GM21526 (cell line): ENCODE measurements at regions not wholly inside any gene's neighbourhood (a gene's known extent, or its start where the extent isn't known, plus 50 kb on each side); places are given as distances from the start of the nearest gene placed in this dataset.

Source experiments
- ATAC-seq: cut with Tn5 transposase; IDR thresholded peaks from one replicate; pipeline ENCODE4 v1.9.1; 2021; ENCODE audit warnings: moderate library complexity; ENCODE audit not compliant: unreplicated experiment, low FRiP score

DNA sequence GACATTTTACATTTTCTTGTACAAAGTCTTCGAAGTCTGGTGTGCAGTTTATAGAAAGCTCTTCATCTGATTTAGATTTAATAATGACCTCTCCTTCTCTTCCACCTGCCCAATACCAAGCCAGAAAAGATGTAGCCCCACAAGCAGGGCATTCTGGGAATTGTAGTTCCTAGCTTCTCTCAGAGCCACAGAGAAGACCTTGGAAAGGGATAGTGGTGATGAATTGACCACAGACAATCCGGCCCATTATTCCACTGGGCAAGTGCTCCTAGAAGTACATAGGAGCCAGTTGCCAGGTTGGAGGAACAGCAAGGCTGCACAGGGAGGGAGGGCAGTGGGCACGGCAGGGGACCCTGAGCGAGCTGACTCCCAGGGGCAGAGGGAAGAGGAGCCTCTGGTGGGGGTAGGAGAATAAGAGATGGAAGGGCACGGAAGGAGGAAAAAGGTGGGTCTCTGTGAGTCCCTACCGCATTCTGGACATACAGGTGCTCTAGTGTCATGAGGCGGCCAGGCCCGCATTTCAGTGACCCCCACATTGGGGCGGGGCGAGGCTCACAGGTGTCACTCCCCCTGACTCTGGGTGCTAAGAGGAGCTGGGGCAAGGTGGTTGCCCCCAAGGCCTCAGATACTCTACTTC is 152.5 kb upstream of the HAAO start:
- no peak for ATAC-seq

DNA sequence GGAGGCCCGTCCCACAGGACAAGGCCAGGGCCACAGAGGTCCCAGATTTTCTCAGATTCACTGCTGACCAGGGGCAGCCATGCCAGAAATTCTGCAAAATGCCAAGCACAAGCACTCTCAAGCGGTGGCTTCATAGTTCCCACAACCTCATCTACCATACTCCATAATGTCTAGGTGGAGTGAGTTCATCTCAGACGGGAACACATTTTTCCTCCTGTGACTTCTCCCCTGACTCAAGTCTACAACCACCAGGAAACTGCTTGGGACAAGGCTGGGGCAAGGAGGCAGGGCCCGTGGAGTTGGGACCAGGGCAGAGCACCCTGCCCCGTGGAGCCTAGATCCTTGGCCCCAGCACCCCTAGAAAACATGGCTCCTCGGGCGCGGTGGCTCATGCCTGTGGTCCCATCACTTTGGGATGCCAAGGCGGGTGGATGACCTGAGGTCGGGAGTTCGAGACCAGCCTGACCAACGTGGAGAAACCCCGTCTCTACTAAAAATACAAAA is 150.7 kb upstream of the HAAO start:
- ATAC-seq = no peak

DNA sequence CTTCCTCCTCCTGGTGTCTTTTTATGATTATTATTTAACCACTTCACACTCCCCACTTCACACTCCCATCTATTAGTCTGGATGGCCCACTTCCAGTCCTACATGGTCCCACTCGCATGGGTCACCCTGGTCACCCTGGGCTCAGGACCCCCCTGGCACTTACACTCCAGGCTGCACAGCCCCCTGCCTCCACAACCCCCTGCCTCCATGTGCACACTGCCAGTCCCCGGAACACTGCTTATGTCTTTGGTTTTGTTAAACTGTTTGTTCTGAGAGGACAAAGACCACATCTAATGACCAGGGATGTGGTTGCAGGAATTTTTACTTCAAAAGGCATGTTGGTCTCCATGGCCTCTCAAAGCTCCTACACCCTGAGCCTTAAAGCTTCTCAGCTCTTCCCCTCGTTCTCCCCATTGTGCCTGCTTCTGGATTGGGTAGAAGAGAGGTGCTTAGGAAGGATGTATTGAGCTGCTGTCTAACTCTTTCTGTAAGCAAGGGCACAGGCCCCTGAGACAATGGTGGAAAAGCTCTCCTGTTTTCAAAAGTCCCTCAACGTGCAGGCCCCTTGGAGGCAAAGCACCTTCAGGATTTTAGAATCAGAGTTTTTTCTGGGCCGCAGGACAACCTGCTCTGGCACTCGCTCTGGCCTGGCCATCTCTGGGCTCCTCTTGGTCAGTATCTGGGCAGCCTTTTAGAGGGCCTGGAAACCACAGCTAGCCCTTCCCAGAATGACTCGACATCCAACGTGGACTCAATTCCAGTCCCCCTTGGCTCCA is 150.0 kb upstream of the HAAO start:
- no peak for ATAC-seq

DNA sequence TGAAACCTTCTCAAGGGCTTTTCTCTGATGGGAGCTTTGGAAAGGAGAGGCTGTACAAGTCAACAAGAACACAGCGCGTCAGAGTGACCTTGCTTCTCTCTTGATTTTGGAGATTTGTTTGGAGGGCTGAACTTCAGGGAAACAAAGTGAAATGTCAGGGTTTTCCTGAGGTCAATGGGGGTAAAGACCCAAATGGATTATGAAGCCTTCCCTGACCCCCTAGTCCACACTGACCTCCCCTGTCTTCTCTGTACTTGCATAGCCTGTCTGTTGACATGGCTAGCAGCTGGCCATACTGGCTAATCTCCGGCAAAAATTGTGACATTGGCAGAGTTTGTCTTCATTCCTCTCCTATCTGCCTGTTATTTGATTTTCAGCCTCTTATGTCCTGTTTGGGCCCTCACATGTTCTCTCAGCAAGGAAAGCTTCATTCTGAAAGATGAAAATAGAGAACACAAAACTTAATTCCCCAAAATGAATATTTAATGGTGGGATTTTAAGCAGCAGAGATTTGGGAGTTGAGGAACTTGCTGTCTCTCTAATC is 149.3 kb upstream of the HAAO start:
- no peak for ATAC-seq

DNA sequence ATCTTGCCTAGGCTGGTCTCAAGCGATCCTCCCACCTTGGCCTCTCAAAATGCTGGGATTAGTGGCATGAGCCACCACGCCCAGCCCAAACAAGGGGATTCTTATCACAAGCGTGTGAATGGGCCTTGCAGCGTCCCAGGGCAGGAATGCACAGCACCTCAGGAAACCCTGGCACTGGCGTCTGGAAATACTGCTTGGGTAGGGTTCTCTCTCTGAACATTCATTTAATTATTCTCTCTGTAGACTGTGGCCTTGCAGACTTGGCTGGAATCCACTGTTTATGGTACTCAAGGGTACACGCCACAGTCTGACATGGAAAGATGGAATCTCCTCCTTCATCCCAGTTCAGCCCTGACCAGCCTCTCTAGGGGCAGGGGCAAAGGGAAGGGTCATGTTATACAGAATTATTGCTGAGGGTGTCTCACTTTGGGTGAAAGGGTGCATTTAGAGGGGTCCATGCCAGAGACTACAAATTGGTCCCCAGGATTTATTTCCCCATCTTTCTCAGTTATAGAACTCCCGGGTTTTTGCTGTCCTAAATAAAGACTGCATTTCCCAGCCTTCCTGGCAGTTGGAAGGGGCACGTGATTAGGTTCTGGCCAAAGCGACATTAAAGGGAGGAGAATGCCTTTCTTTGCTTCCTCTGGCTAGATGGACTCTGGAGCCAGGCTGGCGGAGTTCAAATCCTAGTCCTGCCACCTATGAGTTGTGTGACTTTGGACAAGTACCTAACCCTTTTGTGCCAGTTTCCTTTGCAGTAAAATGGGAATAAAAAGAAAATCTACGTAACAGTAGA is 147.2 kb upstream of the HAAO start:
- no peak for ATAC-seq

DNA sequence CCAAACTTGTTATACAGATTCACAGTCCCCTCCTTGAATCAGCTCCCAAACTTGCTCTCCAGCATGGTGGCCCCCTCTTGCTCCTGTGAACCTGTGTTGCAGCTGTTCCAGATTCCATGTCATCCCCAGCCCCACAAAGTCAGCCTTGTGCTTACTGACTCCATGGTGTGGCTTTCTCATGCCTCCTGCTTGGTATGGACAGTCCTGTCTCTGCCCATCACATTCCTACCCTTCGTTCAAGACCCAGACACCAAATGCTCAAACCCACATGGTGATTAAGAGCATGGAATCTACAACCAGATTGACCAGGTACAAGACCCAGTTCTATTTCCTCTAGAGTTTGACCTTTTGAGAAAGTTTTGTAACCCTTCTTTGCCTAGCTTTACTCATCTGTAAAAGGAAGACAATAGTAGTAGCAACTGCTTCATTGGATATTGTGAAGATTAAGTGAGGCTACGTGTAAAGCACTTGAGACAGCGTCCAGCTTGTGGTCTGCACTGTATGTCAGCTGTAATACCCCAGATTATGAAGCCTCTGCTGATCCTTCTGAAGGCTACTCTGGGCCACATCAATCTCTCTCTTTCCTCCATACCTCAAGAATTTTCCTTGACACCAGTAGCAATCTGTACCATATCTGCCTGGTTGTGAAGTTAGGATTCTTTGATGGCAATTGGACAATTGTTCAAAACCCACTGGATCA is 146.4 kb upstream of the HAAO start:
- ATAC-seq = no peak

DNA sequence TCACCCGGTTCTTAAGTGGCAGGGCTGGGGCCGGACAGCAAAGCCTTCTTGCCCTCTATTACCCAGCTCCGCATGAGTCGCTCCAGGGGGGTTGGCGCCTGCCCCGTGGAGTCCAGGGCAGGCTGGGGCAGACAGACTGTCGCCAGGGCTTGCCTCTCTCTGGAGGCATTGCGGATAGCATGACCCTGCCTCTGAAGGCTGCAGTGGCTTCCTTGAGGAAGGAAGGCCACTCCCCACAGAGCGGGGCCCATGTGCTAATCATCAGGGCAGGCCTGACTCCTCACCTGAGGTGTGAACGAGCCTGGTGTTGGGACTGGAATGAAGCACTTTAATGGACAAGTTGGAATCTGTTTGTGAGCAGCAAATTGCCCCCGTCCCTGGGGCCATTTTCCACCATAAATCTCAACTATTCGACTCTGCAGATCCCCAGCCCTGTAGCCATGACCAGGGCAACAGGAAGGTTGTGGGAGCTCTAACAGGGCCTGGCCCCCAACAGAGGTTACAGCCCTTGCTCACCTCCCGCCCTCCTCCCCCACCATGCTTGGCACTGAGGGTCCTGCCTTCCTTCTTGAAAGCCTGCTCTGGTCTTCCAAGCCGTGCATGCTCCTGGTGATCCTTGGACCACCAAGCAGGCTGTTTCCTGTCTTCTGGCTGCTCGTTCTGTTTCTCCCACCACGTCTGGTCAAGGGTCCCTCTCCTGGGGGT is 144.9 kb upstream of the HAAO start:
- ATAC-seq = no peak

DNA sequence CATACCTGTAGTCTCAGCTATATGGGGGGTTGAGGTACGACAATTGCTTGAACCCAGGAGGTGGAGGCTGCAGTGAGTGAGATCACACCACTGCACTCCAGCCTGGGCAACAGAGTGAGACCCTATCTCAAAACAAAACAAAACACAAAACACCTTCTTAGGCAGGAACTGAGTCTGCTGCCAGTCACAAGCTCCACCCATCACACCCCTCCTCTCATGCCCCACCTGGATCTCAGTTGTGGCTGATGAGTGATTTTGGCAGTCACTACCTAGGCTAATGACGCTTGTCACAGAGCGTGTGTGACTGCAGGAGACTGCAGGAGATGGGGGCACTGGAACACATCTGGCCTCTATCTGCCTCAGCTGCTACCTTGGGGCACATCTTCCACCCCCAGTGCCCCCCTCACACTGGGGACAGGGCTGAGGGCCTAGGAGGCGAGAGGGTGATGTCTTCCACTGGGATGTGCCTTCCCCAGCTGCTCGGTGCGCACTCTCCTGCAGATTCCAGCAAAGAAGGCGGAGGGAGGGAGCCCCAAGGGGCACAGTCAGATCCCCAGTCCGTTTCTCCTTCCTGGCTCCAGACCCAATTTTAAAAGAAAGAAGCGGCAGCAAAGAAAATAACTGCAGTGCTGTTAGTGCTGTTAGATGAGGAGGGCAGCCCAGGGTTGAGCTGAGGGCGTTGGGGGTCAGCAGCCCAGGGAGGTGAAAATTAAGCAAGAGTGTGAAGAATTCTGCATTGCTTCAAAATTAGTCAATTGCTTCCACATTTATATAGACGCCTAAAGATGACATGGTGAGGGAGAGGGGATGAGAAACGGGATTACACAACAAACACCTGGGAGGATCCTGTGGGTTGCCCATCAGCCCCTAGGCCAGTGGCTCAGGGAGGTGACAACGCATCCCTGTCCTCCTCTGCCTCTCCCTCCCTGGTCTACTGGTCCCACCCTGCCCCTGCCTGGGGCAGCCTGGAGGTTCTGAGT is 143.6 kb upstream of the HAAO start:
- no peak for ATAC-seq

DNA sequence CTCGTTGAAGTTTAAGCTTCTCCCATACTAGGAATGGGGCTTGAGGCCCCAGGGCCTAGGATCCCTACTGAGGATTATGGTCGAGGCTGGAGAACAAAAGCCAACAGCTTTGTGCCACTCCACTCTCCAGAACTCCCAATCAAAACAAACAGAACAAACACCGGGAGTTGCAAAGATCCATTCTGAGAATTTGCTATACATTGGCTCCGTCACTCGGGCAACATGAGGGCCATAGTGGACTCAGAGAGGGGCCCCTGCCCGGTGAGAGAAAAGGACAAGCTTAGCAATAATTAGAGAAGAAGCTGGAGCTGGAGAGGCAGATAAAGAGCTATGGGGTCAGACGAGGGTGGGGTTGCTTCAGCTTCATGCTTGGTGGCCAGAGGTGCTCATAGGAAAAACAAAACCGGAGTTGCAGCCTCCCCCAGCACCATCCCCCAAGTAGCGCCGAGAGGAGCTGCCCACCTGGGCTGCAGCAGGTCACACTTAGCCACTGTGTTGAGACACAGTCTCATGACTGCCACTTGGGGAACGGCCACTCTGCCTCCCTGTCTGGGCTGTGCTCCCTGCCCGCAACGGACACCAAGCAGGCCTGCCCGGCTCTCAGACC is 142.3 kb upstream of the HAAO start:
- no peak for ATAC-seq

DNA sequence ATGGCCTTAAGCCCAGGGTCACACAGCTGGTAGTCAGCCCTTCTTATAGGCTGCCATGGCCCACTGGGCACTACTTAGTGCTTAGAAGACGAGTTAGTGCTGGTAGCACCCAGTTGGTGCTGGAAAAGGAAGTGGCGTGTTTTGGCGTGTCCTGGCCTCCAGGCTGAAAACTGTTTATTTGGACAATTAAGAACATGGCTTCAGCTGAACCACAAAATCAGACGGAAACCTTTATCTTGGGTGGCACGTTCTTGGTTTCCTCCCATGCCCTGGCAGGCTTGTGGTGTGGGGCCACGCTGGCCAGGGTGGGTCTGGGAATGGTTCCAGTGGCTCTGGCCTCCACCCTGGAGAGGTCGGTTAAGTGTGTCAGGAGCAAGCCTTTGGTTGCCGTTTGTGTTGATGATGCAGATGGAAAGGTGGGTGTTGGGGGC is 141.5 kb upstream of the HAAO start:
- ATAC-seq = no peak

DNA sequence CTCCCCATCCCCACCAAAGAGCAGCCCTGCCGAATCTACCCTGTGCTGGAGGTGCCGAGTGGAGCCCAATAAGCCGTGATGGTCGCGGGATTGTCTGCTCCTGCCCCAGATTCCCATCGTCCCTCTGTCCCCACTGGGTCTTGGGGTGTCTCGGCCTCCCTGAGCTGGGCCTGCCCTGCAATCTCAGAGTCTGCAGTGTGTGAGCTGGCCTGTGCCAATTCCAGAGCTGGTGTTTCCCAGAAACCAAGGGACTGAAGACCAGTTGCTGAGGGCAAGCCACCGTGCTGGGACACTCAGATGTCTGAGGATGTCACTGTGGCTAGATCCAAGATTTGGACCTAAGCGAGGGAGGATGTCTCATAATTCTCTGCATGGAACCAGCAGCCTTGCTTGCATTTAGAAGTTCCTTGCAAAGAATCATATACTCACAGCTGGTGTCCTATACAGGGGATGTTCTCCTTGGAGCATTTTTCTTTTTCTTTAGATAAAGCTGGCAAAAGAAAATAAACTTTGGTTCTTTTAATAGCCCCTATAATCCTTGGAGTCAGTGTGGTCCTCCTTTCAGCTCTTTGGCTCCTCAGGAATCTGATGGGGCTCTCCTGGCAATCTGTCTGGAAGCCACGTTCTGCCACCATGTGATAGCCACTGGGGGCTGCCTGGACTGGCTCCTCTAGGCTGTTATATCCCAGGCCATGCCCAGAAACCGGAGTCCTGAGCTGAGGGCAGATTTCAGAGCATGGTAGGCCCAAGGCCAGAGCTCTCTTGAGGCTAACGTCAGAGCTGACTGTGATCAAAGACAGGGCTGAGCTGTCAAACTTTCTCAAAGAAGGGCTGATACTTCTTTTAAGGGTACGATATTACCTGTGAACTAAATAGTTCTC is 140.1 kb upstream of the HAAO start:
- no peak for ATAC-seq

DNA sequence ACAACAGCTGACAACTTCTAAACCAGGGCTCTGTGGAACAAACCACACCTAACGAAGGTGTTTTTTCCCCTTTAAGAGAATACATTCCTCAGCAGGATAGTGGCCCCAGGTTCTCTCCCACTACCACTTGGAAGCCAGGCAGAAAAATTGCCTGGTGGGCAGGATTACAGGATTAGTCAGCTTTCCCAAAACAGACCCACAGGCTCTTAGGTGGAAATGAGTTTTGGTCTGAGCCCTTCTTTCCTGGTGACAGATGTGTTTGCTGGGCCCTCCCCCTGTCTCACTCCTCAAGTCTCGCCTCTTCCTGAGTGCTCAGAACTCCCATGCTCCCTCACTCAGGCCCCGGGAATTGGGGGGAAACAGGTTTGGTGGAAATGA is 139.4 kb upstream of the HAAO start:
- ATAC-seq = no peak

DNA sequence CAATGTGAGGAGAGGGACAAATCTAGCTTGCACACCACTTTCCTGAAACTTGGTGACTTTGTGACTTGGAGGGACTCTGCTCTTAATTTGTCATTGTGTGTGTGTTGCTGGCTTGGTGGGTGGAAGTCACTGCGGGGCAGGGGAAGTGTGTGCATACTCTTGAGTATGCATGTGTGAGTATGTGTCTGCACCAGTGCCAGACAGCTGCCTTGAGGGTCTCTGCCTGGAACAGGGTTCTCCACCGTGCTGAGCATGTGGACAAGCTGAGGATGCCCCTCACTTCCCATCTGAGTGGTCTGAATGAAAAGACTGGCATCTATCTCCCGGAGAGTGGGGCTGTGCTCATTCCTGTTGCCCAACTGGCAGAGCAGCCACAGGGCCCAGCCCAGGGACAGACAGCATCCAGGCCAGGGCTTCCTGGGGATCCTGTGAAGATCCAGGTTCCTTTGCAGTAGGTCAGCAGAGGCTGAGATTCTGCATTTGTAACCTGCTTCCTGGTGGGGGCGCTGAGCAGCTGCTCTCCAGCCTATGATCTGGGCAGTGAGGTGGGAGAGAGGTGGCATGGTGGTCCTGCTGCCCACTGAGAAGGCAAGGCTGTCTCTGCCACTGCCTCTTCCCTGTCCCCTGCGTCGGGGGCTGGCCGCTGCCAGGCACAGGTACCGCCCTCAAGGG is 138.9 kb upstream of the HAAO start:
- ATAC-seq = no peak

DNA sequence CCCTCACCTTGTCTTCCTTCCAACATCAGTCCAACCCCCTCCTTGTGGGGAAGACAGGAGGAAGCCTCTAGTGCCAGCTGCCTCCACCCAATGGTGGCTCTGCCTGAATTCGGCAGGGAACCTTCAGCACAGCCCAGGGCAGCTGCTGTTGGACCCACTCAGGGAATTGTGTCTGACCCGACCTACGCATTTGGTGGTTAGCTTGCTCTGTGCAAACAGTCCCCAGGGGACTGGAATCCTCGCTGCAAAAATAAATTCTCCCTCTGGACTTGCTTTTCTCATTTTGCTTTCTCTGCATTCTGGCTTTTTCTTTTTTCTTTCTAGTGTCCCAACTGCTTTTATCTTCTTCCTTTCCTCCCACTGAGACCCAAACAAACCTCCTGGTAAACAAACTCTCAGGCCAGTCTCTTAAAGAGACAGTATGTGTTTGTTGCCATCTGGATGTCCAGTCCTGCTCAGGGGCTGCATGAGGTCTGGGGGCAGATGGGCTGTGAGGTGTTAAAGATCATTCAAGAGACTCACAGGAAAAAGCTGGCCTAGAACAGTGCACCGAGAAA is 137.7 kb upstream of the HAAO start:
- no peak for ATAC-seq

DNA sequence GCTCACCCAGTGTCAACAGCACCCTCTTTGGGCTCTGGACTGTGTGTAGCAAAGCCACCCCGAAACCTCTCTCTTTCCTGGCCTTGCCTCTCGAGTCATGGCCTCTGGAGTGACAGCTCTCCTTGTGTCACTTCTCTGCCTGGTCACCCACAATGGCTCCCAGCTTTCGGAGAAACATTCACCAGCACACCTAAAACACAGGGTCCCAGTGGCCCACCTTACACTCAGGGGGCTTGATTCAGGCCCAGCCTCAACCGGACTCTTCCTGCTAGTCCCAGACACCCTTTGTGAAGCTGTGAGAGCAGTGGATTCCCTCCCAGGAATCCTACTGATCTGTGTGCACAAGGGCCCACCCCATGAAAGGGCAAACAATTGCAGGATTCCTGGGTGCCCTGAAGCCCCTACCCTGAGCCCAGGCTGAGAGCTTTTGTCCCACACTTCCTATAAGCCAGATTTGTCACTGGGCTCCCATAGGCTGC is 137.2 kb upstream of the HAAO start:
- ATAC-seq = no peak
